HEK293 (cell line): ENCODE measurements at regions not wholly inside any gene's neighbourhood (a gene's known extent, or its start where the extent isn't known, plus 50 kb on each side); places are given as distances from the start of the nearest gene placed in this dataset.
A peak's percentile ranks its signal among the peaks of the same experiment; 100 is the strongest.

ENCODE experiments used
- CTCF ChIA-PET: fragments of 350-600 bp; formaldehyde crosslinking; extraction: SDS; loops from one replicate; lab custom pipeline; 2021; ENCODE audit warnings: antibody characterized with exemption; lab: Yijun Ruan, JAX
- POLR2A ChIA-PET: fragments of 300-600 bp; formaldehyde crosslinking; extraction: SDS; loops from one replicate; lab custom pipeline; 2020; ENCODE audit warnings: antibody characterized with exemption, inconsistent platforms; lab: Yijun Ruan, JAX
- H3K27ac ChIP-seq: fragments of 200-500 bp; sonication (Bioruptor generic); 2 replicates; pipeline ENCODE4 v1.5.1; 2014; ENCODE audit warnings: low read depth, low read length, control low read depth, inconsistent platforms; ENCODE audit errors: extremely low read depth
- H3K36me3 ChIP-seq, 2 experiments: fragments of 200-500 bp in 1 of 2; sonication (Bioruptor generic) in 1 of 2; 1 replicate in 1 of 2; 2 replicates in 1 of 2; pipeline ENCODE4 v1.5.1; 2014 to 2017; ENCODE audit warnings: inconsistent platforms in 2 of 2, low read length in 2 of 2; ENCODE audit not compliant: control insufficient read depth in 2 of 2, insufficient read depth in 1 of 2
- H3K4me1 ChIP-seq: fragments of 200-500 bp; sonication (Bioruptor generic); 2 replicates; pipeline ENCODE4 v1.5.1; 2014; ENCODE audit warnings: mild to moderate bottlenecking, low read length, inconsistent platforms; ENCODE audit not compliant: control insufficient read depth, insufficient read depth
- H3K4me3 ChIP-seq: 2 replicates; pipeline ENCODE4 v1.5.1; 2011; ENCODE audit warnings: low read depth, mild to moderate bottlenecking, control low read depth, low read length, moderate library complexity
- H3K9me3 ChIP-seq: fragments of 200-500 bp; sonication (Bioruptor generic); 2 replicates; pipeline ENCODE4 v1.5.1; 2014; ENCODE audit warnings: low read depth, low read length, inconsistent platforms; ENCODE audit not compliant: control insufficient read depth, insufficient read depth
- GLI4 ChIP-seq: fragments of 450-650 bp; formaldehyde crosslinking; IDR thresholded peaks from 2 replicates; pipeline ENCODE4 v1.5.1; 2016; ENCODE audit warnings: missing biosample characterization, missing genetic modification characterization
- KLF16 ChIP-seq: fragments of 450-650 bp; formaldehyde crosslinking; IDR thresholded peaks from 2 replicates; pipeline ENCODE4 v1.5.1; 2017; ENCODE audit warnings: missing biosample characterization, missing genetic modification characterization
- REST ChIP-seq: fragments of 450-650 bp; formaldehyde crosslinking; IDR thresholded peaks from 2 replicates; pipeline ENCODE4 v1.5.1; 2016; ENCODE audit warnings: missing biosample characterization, missing genetic modification characterization
- SCRT1 ChIP-seq: fragments of 450-650 bp; formaldehyde crosslinking; IDR thresholded peaks from 2 replicates; pipeline ENCODE4 v1.5.1; 2016; ENCODE audit warnings: missing biosample characterization, missing genetic modification characterization, borderline replicate concordance
- SCRT2 ChIP-seq: fragments of 450-650 bp; formaldehyde crosslinking; IDR thresholded peaks from 2 replicates; pipeline ENCODE4 v1.5.1; 2016; ENCODE audit warnings: missing biosample characterization, missing genetic modification characterization
- ZBTB21 ChIP-seq: fragments of 450-650 bp; formaldehyde crosslinking; IDR thresholded peaks from 2 replicates; pipeline ENCODE4 v1.5.1; 2017; ENCODE audit warnings: missing biosample characterization, missing genetic modification characterization
- ZBTB49 ChIP-seq: fragments of 450-650 bp; formaldehyde crosslinking; IDR thresholded peaks from 2 replicates; pipeline ENCODE4 v1.5.1; 2016; ENCODE audit warnings: missing biosample characterization, missing genetic modification characterization, low read depth
- ZBTB6 ChIP-seq: fragments of 450-650 bp; formaldehyde crosslinking; IDR thresholded peaks from 2 replicates; pipeline ENCODE4 v1.5.1; 2017; ENCODE audit warnings: missing biosample characterization, missing genetic modification characterization
- ZNF132 ChIP-seq: fragments of 450-650 bp; formaldehyde crosslinking; IDR thresholded peaks from 2 replicates; pipeline ENCODE4 v1.5.1; 2017; ENCODE audit warnings: missing biosample characterization, missing genetic modification characterization, borderline replicate concordance
- ZNF146 ChIP-seq: fragments of 450-650 bp; formaldehyde crosslinking; IDR thresholded peaks from 2 replicates; pipeline ENCODE4 v1.5.1; 2016; ENCODE audit warnings: missing biosample characterization, missing genetic modification characterization
- ZNF221 ChIP-seq: fragments of 450-650 bp; formaldehyde crosslinking; IDR thresholded peaks from 2 replicates; pipeline ENCODE4 v1.5.1; 2017; ENCODE audit warnings: missing biosample characterization, missing genetic modification characterization, borderline replicate concordance
- ZNF248 ChIP-seq: fragments of 450-650 bp; formaldehyde crosslinking; IDR thresholded peaks from 2 replicates; pipeline ENCODE4 v1.5.1; 2017; ENCODE audit warnings: missing biosample characterization, missing genetic modification characterization
- ZNF555 ChIP-seq: fragments of 450-650 bp; formaldehyde crosslinking; conservative IDR thresholded peaks from 2 replicates; pipeline ENCODE4 v1.5.1; 2017; ENCODE audit warnings: missing biosample characterization, mild to moderate bottlenecking, missing genetic modification characterization, inconsistent platforms
- ZNF600 ChIP-seq: fragments of 450-650 bp; formaldehyde crosslinking; IDR thresholded peaks from 2 replicates; pipeline ENCODE4 v1.5.1; 2016; ENCODE audit warnings: missing biosample characterization, missing genetic modification characterization
- ZNF623 ChIP-seq: fragments of 450-650 bp; formaldehyde crosslinking; IDR thresholded peaks from 2 replicates; pipeline ENCODE4 v1.5.1; 2016; ENCODE audit warnings: missing biosample characterization, missing genetic modification characterization
- ZNF629 ChIP-seq: fragments of 450-650 bp; formaldehyde crosslinking; IDR thresholded peaks from 2 replicates; pipeline ENCODE4 v1.5.1; 2017; ENCODE audit warnings: missing biosample characterization, missing genetic modification characterization
- ZNF658 ChIP-seq: fragments of 450-650 bp; formaldehyde crosslinking; IDR thresholded peaks from 2 replicates; pipeline ENCODE4; 2016; ENCODE audit warnings: missing biosample characterization, missing genetic modification characterization
- ZNF701 ChIP-seq: fragments of 450-650 bp; formaldehyde crosslinking; IDR thresholded peaks from 2 replicates; pipeline ENCODE4 v1.5.1; 2016; ENCODE audit warnings: missing biosample characterization, missing genetic modification characterization
- ZSCAN4 ChIP-seq: fragments of 450-650 bp; formaldehyde crosslinking; IDR thresholded peaks from 2 replicates; pipeline ENCODE4 v1.5.1; 2017; ENCODE audit warnings: missing biosample characterization, missing genetic modification characterization

GRCh38 chr6:169385237-169385880 is 131.7 kb upstream of the THBS2 start:
- CTCF ChIA-PET: no interaction called here
- TF ChIP-seq ZSCAN4 (tag by site-specific recombination): peak; percentile 78
- 0 out of 2 replicates have a peak, but pooled peaks have one; percentile 4 for TF ChIP-seq ZNF146
- TF ChIP-seq ZNF248 (tag by site-specific recombination): no peak
- TF ChIP-seq ZBTB6 (tag by site-specific recombination): no peak

GRCh38 chr6:169384291-169384690 is 130.6 kb upstream of the THBS2 start:
- ChIA-PET CTCF (no interaction called here), POLR2A (no interaction called here)
- TF ChIP-seq ZNF658 (tag by site-specific recombination) (no peak), ZNF132 (no peak), ZSCAN4 (tag by site-specific recombination) (no peak), SCRT2 (tag by site-specific recombination) (no peak), ZBTB21 (tag by site-specific recombination) (no peak), ZBTB49 (tag by site-specific recombination) (no peak), ZNF623 (tag by site-specific recombination) (no peak), GLI4 (no peak), REST (no peak), ZNF701 (tag by site-specific recombination) (no peak), ZNF629 (tag by site-specific recombination) (no peak), ZNF600 (tag by site-specific recombination) (no peak), ZNF221 (no peak), KLF16 (tag by site-specific recombination) (no peak), SCRT1 (tag by site-specific recombination) (no peak), ZNF555 (tag by site-specific recombination) (no peak)
- Histone ChIP-seq H3K27ac (no peak overlapping the region), H3K4me1 (no peaks in the 10 kb centered on the region), H3K9me3 (no peaks in the 10 kb centered on the region), H3K36me3 (no peaks in the 10 kb centered on the region), H3K4me3 (no peak overlapping the region)

More at GRCh38 chr6:169385237-169385880, 131.7 kb upstream of the THBS2 start:
- Histone ChIP-seq H3K4me1 (no peaks in the 10 kb centered on the region), H3K36me3 (no peaks in the 10 kb centered on the region), H3K4me3 (no peak overlapping the region), H3K27ac (no peak overlapping the region), H3K9me3 (no peaks in the 10 kb centered on the region)
- POLR2A ChIA-PET: no interaction called here
